Activated naive CD8-positive, alpha-beta T cell treated with anti-CD3 and anti-CD28 coated beads for 36 hours (primary cell): ENCODE measurements at regions not wholly inside any gene's neighbourhood (a gene's known extent, or its start where the extent isn't known, plus 50 kb on each side); places are given as distances from the start of the nearest gene placed in this dataset.

Experiments used
- DNase-seq: peaks from one replicate; pipeline ENCODE4 v3.0.0; 2021
- H3K27ac Mint-ChIP-seq: one replicate; pipeline ENCODE4 v1.8.0; 2022; ENCODE audit warnings: mild to moderate bottlenecking, moderate library complexity, mixed read lengths
- H3K27me3 Mint-ChIP-seq: one replicate; pipeline ENCODE4 v1.8.0; 2022; ENCODE audit warnings: mild to moderate bottlenecking, mixed read lengths
- H3K36me3 Mint-ChIP-seq: one replicate; pipeline ENCODE4 v1.8.0; 2021; ENCODE audit warnings: mild to moderate bottlenecking, mixed read lengths
- H3K4me1 Mint-ChIP-seq: one replicate; pipeline ENCODE4 v1.8.0; 2021; ENCODE audit warnings: mixed read lengths
- H3K4me3 Mint-ChIP-seq: one replicate; pipeline ENCODE4 v1.8.0; 2022; ENCODE audit warnings: mild to moderate bottlenecking, moderate library complexity, mixed read lengths
- H3K9me3 Mint-ChIP-seq: one replicate; pipeline ENCODE4 v1.8.0; 2022; ENCODE audit warnings: mixed read lengths

GRCh38 chr11:36822829-36823228 lies 224.8 kb upstream of the RAG2 start:
- DNase-seq = no peak
- H3K9me3 Mint-ChIP-seq = no peaks in the 10 kb centered on the region
- H3K4me3 Mint-ChIP-seq = no peak overlapping the region
- no peaks in the 10 kb centered on the region for H3K36me3 Mint-ChIP-seq
- peaks cover 4% of the 10 kb centered on the region for H3K27me3 Mint-ChIP-seq
- no peaks in the 10 kb centered on the region for H3K4me1 Mint-ChIP-seq
- H3K27ac Mint-ChIP-seq = no peak overlapping the region

- Mint-ChIP-seq H3K4me3 (no peak overlapping the region), H3K4me1 (no peaks in the 10 kb centered on the region), H3K9me3 (no peaks in the 10 kb centered on the region), H3K27ac (no peak overlapping the region), H3K27me3 (peaks cover 4% of the 10 kb centered on the region), H3K36me3 (no peaks in the 10 kb centered on the region)
- no peak for DNase-seq
Observed at GRCh38 chr11:36818410-36818809, 220.4 kb upstream of the RAG2 start.

GRCh38 chr11:36817336-36817965 lies 219.4 kb upstream of the RAG2 start:
- Mint-ChIP-seq H3K4me1 (no peaks in the 10 kb centered on the region), H3K27me3 (peaks cover 4% of the 10 kb centered on the region), H3K9me3 (no peaks in the 10 kb centered on the region), H3K4me3 (no peak overlapping the region), H3K27ac (no peak overlapping the region), H3K36me3 (no peaks in the 10 kb centered on the region)
- no peak for DNase-seq

GRCh38 chr11:36809303-36809702 lies 211.3 kb upstream of the RAG2 start:
- no peak for DNase-seq
- H3K27me3 Mint-ChIP-seq = no peaks in the 10 kb centered on the region
- H3K36me3 Mint-ChIP-seq = no peaks in the 10 kb centered on the region
- no peaks in the 10 kb centered on the region for H3K9me3 Mint-ChIP-seq
- no peak overlapping the region for H3K27ac Mint-ChIP-seq
- H3K4me3 Mint-ChIP-seq = no peak overlapping the region
- H3K4me1 Mint-ChIP-seq = no peaks in the 10 kb centered on the region

GRCh38 chr11:36807871-36808270 lies 209.8 kb upstream of the RAG2 start:
- H3K27me3 Mint-ChIP-seq = no peaks in the 10 kb centered on the region
- no peak overlapping the region for H3K27ac Mint-ChIP-seq
- H3K4me3 Mint-ChIP-seq = no peak overlapping the region
- H3K36me3 Mint-ChIP-seq = no peaks in the 10 kb centered on the region
- no peak for DNase-seq
- no peaks in the 10 kb centered on the region for H3K9me3 Mint-ChIP-seq
- peaks cover 2% of the 10 kb centered on the region for H3K4me1 Mint-ChIP-seq

GRCh38 chr11:36803084-36803483 lies 205.0 kb upstream of the RAG2 start:
- DNase-seq = no peak
- Mint-ChIP-seq H3K27ac (no peak overlapping the region), H3K4me1 (peaks cover 2% of the 10 kb centered on the region), H3K4me3 (no peak overlapping the region), H3K27me3 (no peaks in the 10 kb centered on the region), H3K36me3 (no peaks in the 10 kb centered on the region), H3K9me3 (no peaks in the 10 kb centered on the region)

- no peak for DNase-seq
- Mint-ChIP-seq H3K27me3 (peaks cover 10% of the 10 kb centered on the region), H3K36me3 (no peaks in the 10 kb centered on the region), H3K27ac (no peak overlapping the region), H3K9me3 (no peaks in the 10 kb centered on the region), H3K4me3 (no peak overlapping the region), H3K4me1 (no peaks in the 10 kb centered on the region)
Observed at GRCh38 chr11:36792996-36793914, 195.2 kb upstream of the RAG2 start.

- no peaks in the 10 kb centered on the region for H3K4me1 Mint-ChIP-seq
- no peaks in the 10 kb centered on the region for H3K9me3 Mint-ChIP-seq
- H3K27me3 Mint-ChIP-seq = peaks cover 11% of the 10 kb centered on the region
- no peak overlapping the region for H3K4me3 Mint-ChIP-seq
- H3K27ac Mint-ChIP-seq = no peak overlapping the region
- no peaks in the 10 kb centered on the region for H3K36me3 Mint-ChIP-seq
- DNase-seq = no peak
Observed at GRCh38 chr11:36791957-36792356, 193.9 kb upstream of the RAG2 start.

GRCh38 chr11:36790526-36790925 lies 192.5 kb upstream of the RAG2 start:
- Mint-ChIP-seq H3K9me3 (no peaks in the 10 kb centered on the region), H3K27ac (no peak overlapping the region)
- DNase-seq = no peak

GRCh38 chr11:36783808-36784207 lies 185.8 kb upstream of the RAG2 start:
- no peak overlapping the region for H3K27ac Mint-ChIP-seq
- no peaks in the 10 kb centered on the region for H3K36me3 Mint-ChIP-seq
- peaks cover 10% of the 10 kb centered on the region for H3K27me3 Mint-ChIP-seq
- no peaks in the 10 kb centered on the region for H3K4me1 Mint-ChIP-seq
- no peaks in the 10 kb centered on the region for H3K9me3 Mint-ChIP-seq
- H3K4me3 Mint-ChIP-seq = no peak overlapping the region
- DNase-seq = no peak

More at GRCh38 chr11:36790526-36790925, 192.5 kb upstream of the RAG2 start:
- Mint-ChIP-seq H3K27me3 (peaks cover 17% of the 10 kb centered on the region), H3K4me1 (no peaks in the 10 kb centered on the region), H3K4me3 (no peak overlapping the region), H3K36me3 (no peaks in the 10 kb centered on the region)

- H3K36me3 Mint-ChIP-seq = no peaks in the 10 kb centered on the region
- H3K9me3 Mint-ChIP-seq = no peaks in the 10 kb centered on the region
- H3K4me1 Mint-ChIP-seq = no peaks in the 10 kb centered on the region
- no peak overlapping the region for H3K27ac Mint-ChIP-seq
- no peak overlapping the region for H3K4me3 Mint-ChIP-seq
- DNase-seq = no peak
- H3K27me3 Mint-ChIP-seq = no peaks in the 10 kb centered on the region
Observed at GRCh38 chr11:36779791-36780190, 181.8 kb upstream of the RAG2 start.

GRCh38 chr11:36777311-36777710 lies 179.3 kb upstream of the RAG2 start:
- no peak overlapping the region for H3K4me3 Mint-ChIP-seq
- H3K9me3 Mint-ChIP-seq = no peaks in the 10 kb centered on the region

GRCh38 chr11:36775756-36776155 lies 177.7 kb upstream of the RAG2 start:
- DNase-seq = no peak
- H3K27ac Mint-ChIP-seq = no peak overlapping the region

More at GRCh38 chr11:36777311-36777710, 179.3 kb upstream of the RAG2 start:
- H3K27me3 Mint-ChIP-seq = no peaks in the 10 kb centered on the region
- no peak overlapping the region for H3K27ac Mint-ChIP-seq
- DNase-seq = no peak
- no peaks in the 10 kb centered on the region for H3K4me1 Mint-ChIP-seq
- H3K36me3 Mint-ChIP-seq = no peaks in the 10 kb centered on the region

GRCh38 chr11:36775130-36775529 lies 177.1 kb upstream of the RAG2 start:
- no peaks in the 10 kb centered on the region for H3K27me3 Mint-ChIP-seq
- H3K9me3 Mint-ChIP-seq = no peaks in the 10 kb centered on the region
- H3K4me1 Mint-ChIP-seq = no peaks in the 10 kb centered on the region
- H3K4me3 Mint-ChIP-seq = no peak overlapping the region
- H3K36me3 Mint-ChIP-seq = no peaks in the 10 kb centered on the region
- H3K27ac Mint-ChIP-seq = no peak overlapping the region
- no peak for DNase-seq

More at GRCh38 chr11:36775756-36776155, 177.7 kb upstream of the RAG2 start:
- Mint-ChIP-seq H3K4me3 (no peak overlapping the region), H3K4me1 (no peaks in the 10 kb centered on the region), H3K9me3 (no peaks in the 10 kb centered on the region), H3K36me3 (no peaks in the 10 kb centered on the region), H3K27me3 (no peaks in the 10 kb centered on the region)

- H3K9me3 Mint-ChIP-seq = no peaks in the 10 kb centered on the region
- peaks cover under 1% of the 10 kb centered on the region for H3K27me3 Mint-ChIP-seq
- no peak overlapping the region for H3K4me3 Mint-ChIP-seq
- no peak overlapping the region for H3K27ac Mint-ChIP-seq
- DNase-seq = no peak
- H3K4me1 Mint-ChIP-seq = no peaks in the 10 kb centered on the region
- H3K36me3 Mint-ChIP-seq = no peaks in the 10 kb centered on the region
Observed at GRCh38 chr11:36774603-36775002, 176.6 kb upstream of the RAG2 start.

GRCh38 chr11:36763187-36763586 lies 165.2 kb upstream of the RAG2 start:
- Mint-ChIP-seq H3K36me3 (no peaks in the 10 kb centered on the region), H3K27ac (no peak overlapping the region), H3K4me1 (peaks cover 3% of the 10 kb centered on the region), H3K9me3 (no peaks in the 10 kb centered on the region), H3K4me3 (no peak overlapping the region), H3K27me3 (peaks cover 7% of the 10 kb centered on the region)
- no peak for DNase-seq
